GM23338 (cell line): ENCODE measurements at regions not wholly inside any gene's neighbourhood (a gene's known extent, or its start where the extent isn't known, plus 50 kb on each side); places are given as distances from the start of the nearest gene placed in this dataset.

Experiments
- ATAC-seq: fragments of 200-7000 bp; cut with Tn5 transposase; 3 replicates; pipeline ENCODE4 v1.9.1; 2020
- DNase-seq: peaks from one replicate; pipeline ENCODE4 v3.0.0-alpha.2; 2015; ENCODE audit warnings: low spot score
- H2AFZ ChIP-seq: fragments of 200-600 bp; sonication (generic); 2 replicates; pipeline ENCODE4 v1.8.0; 2016; ENCODE audit warnings: antibody characterized with exemption, mild to moderate bottlenecking, moderate library complexity
- H3F3A ChIP-seq: fragments of 200-600 bp; sonication (generic); replicated peaks from 2 replicates; pipeline ENCODE4 v1.8.0; 2017; ENCODE audit warnings: antibody characterized with exemption, mixed run types, low read depth
- H3K27ac ChIP-seq: fragments of 200-600 bp; sonication (generic); 2 replicates; pipeline ENCODE4 v1.6.1; 2016; ENCODE audit warnings: low read depth
- H3K27me3 ChIP-seq: fragments of 200-600 bp; sonication (generic); 2 replicates; pipeline ENCODE4 v1.8.0; 2016; ENCODE audit warnings: mild to moderate bottlenecking, mixed run types, moderate library complexity; ENCODE audit not compliant: insufficient read depth
- H3K36me3 ChIP-seq: fragments of 200-600 bp; sonication (generic); 2 replicates; pipeline ENCODE4 v1.8.0; 2016; ENCODE audit warnings: mild to moderate bottlenecking; ENCODE audit not compliant: insufficient read depth
- H3K4me1 ChIP-seq: fragments of 200-600 bp; sonication (generic); 2 replicates; pipeline ENCODE4 v1.8.0; 2016; ENCODE audit warnings: mild to moderate bottlenecking, moderate library complexity; ENCODE audit not compliant: insufficient read depth
- H3K4me2 ChIP-seq: fragments of 200-600 bp; sonication (generic); 2 replicates; pipeline ENCODE4 v1.7.1; 2017; ENCODE audit warnings: mixed run types
- H3K4me3 ChIP-seq: fragments of 200-600 bp; sonication (generic); 2 replicates; pipeline ENCODE4 v1.6.1; 2016; ENCODE audit warnings: mixed run types
- H3K79me2 ChIP-seq: fragments of 200-600 bp; sonication (generic); replicated peaks from 2 replicates; pipeline ENCODE4 v1.8.0; 2017; ENCODE audit warnings: mild to moderate bottlenecking; ENCODE audit not compliant: insufficient read depth
- H3K9me2 ChIP-seq: fragments of 200-600 bp; sonication (generic); 2 replicates; pipeline ENCODE4 v1.8.0; 2017; ENCODE audit not compliant: insufficient read depth
- H4K20me1 ChIP-seq: fragments of 200-600 bp; sonication (generic); replicated peaks from 2 replicates; pipeline ENCODE4 v1.8.0; 2017; ENCODE audit warnings: mild to moderate bottlenecking; ENCODE audit not compliant: insufficient read depth
- H3K27ac Mint-ChIP-seq: 2 replicates; pipeline ENCODE4 v1.8.0; 2020; ENCODE audit warnings: inconsistent platforms, mild to moderate bottlenecking, moderate library complexity, mixed read lengths
- H3K27me3 Mint-ChIP-seq: 3 replicates; pipeline ENCODE4 v1.8.0; 2022; ENCODE audit warnings: low read depth, mild to moderate bottlenecking, moderate library complexity, mixed read lengths, inconsistent platforms; ENCODE audit not compliant: insufficient read depth, poor library complexity
- H3K36me3 Mint-ChIP-seq: 3 replicates; pipeline ENCODE4 v1.8.0; 2021; ENCODE audit warnings: low read depth, mild to moderate bottlenecking, inconsistent platforms, moderate library complexity, mixed read lengths
- H3K4me1 Mint-ChIP-seq: 3 replicates; pipeline ENCODE4 v1.8.0; 2020; ENCODE audit warnings: mild to moderate bottlenecking, inconsistent platforms, mixed read lengths
- H3K4me3 Mint-ChIP-seq: 3 replicates; pipeline ENCODE4 v1.8.0; 2021; ENCODE audit warnings: moderate library complexity, mild to moderate bottlenecking, inconsistent platforms, mixed read lengths
- H3K9me3 Mint-ChIP-seq: 3 replicates; pipeline ENCODE4 v1.8.0; 2020; ENCODE audit warnings: moderate library complexity, mild to moderate bottlenecking, inconsistent platforms, mixed read lengths
- CREB1 ChIP-seq: fragments of 250-450 bp; sonication (Bioruptor Pico); IDR thresholded peaks from 2 replicates; pipeline ENCODE4 v1.5.0; 2020; ENCODE audit warnings: low read depth, mild to moderate bottlenecking, moderate library complexity
- JUNB ChIP-seq: IDR thresholded peaks from one replicate; pipeline ENCODE4 v1.6.1; 2016; ENCODE audit warnings: antibody characterized with exemption; ENCODE audit not compliant: unreplicated experiment
- REST ChIP-seq: IDR thresholded peaks from one replicate; pipeline ENCODE4 v1.6.1; 2018; ENCODE audit warnings: antibody characterized with exemption; ENCODE audit not compliant: unreplicated experiment
- ZNF114 ChIP-seq: fragments of 250-450 bp; sonication (Bioruptor Pico); IDR thresholded peaks from 2 replicates; pipeline ENCODE4 v1.5.0; 2020; ENCODE audit warnings: mild to moderate bottlenecking, moderate library complexity
- TF ChIP-seq, protein P1 (sequence below): fragments of 250-450 bp; sonication (Bioruptor Pico); IDR thresholded peaks from 2 replicates; pipeline ENCODE4 v1.5.0; 2020; ENCODE audit warnings: mild to moderate bottlenecking, moderate library complexity

DNA sequence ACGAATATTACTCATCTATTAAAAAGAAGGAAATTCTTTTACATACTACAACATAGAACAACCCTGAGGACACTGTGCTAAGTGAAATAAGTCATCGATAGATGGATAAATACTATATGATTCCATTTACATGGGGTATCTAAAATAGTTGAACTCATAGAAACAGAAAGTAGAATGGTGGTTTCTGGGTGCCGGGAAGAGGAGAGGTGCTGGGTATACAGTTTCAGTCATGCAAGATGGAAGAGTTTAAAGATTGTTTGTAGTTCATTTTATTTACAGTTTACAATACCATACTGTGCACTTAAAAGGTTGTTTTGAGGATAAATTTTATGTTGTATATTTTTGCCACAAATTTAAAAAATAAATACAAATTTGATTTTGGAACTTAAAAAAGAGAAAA is 267.5 kb upstream of the ITGA1 start (continued):
- TF ChIP-seq, protein P1, sequence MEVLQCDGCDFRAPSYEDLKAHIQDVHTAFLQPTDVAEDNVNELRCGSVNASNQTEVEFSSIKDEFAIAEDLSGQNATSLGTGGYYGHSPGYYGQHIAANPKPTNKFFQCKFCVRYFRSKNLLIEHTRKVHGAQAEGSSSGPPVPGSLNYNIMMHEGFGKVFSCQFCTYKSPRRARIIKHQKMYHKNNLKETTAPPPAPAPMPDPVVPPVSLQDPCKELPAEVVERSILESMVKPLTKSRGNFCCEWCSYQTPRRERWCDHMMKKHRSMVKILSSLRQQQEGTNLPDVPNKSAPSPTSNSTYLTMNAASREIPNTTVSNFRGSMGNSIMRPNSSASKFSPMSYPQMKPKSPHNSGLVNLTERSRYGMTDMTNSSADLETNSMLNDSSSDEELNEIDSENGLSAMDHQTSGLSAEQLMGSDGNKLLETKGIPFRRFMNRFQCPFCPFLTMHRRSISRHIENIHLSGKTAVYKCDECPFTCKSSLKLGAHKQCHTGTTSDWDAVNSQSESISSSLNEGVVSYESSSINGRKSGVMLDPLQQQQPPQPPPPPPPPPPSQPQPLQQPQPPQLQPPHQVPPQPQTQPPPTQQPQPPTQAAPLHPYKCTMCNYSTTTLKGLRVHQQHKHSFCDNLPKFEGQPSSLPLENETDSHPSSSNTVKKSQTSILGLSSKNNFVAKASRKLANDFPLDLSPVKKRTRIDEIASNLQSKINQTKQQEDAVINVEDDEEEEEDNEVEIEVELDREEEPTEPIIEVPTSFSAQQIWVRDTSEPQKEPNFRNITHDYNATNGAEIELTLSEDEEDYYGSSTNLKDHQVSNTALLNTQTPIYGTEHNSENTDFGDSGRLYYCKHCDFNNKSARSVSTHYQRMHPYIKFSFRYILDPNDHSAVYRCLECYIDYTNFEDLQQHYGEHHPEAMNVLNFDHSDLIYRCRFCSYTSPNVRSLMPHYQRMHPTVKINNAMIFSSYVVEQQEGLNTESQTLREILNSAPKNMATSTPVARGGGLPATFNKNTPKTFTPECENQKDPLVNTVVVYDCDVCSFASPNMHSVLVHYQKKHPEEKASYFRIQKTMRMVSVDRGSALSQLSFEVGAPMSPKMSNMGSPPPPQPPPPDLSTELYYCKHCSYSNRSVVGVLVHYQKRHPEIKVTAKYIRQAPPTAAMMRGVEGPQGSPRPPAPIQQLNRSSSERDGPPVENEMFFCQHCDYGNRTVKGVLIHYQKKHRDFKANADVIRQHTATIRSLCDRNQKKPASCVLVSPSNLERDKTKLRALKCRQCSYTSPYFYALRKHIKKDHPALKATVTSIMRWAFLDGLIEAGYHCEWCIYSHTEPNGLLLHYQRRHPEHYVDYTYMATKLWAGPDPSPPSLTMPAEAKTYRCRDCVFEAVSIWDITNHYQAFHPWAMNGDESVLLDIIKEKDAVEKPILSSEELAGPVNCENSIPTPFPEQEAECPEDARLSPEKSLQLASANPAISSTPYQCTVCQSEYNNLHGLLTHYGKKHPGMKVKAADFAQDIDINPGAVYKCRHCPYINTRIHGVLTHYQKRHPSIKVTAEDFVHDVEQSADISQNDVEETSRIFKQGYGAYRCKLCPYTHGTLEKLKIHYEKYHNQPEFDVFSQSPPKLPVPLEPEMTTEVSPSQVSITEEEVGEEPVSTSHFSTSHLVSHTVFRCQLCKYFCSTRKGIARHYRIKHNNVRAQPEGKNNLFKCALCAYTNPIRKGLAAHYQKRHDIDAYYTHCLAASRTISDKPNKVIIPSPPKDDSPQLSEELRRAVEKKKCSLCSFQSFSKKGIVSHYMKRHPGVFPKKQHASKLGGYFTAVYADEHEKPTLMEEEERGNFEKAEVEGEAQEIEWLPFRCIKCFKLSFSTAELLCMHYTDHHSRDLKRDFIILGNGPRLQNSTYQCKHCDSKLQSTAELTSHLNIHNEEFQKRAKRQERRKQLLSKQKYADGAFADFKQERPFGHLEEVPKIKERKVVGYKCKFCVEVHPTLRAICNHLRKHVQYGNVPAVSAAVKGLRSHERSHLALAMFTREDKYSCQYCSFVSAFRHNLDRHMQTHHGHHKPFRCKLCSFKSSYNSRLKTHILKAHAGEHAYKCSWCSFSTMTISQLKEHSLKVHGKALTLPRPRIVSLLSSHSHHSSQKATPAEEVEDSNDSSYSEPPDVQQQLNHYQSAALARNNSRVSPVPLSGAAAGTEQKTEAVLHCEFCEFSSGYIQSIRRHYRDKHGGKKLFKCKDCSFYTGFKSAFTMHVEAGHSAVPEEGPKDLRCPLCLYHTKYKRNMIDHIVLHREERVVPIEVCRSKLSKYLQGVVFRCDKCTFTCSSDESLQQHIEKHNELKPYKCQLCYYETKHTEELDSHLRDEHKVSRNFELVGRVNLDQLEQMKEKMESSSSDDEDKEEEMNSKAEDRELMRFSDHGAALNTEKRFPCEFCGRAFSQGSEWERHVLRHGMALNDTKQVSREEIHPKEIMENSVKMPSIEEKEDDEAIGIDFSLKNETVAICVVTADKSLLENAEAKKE (CRISPR knock-in tag): no peak
- TF ChIP-seq ZNF114 (no peak), CREB1 (CRISPR knock-in tag) (no peak), JUNB (no peak)

DNA sequence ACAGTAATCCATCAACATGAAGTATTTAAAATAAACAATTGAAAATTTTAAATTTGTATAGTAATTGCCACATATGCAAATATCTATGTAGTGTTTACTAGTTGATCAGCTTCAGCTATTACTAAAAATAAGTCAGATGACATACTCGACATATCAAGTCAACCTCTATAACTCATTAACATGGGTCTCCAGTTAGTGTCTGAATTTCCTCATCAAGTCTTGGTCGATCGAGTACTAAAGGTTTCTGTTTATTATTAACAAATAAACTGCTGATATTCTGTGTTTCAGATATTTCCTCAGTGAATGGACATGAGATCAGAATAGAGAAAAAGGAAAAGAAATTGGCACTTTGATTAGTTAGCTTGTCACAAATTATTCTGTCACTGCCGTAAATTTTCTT is 266.5 kb upstream of the ITGA1 start:
- H4K20me1 ChIP-seq: no peaks in the 10 kb centered on the region
- H3K36me3 ChIP-seq: no peaks in the 10 kb centered on the region
- no peak overlapping the region for H2AFZ ChIP-seq
- no peaks in the 10 kb centered on the region for H3F3A ChIP-seq
- H3K79me2 ChIP-seq: no peaks in the 10 kb centered on the region
- no peaks in the 10 kb centered on the region for H3K9me3 Mint-ChIP-seq
- H3K27ac ChIP-seq: no peak overlapping the region
- no peaks in the 10 kb centered on the region for H3K27me3 Mint-ChIP-seq
- no peaks in the 10 kb centered on the region for H3K27me3 ChIP-seq
- H3K36me3 Mint-ChIP-seq: no peaks in the 10 kb centered on the region; the same call in 2 of the 3 replicates
- no peak overlapping the region for H3K4me3 ChIP-seq
- H3K4me1 Mint-ChIP-seq: no peaks in the 10 kb centered on the region
- H3K4me1 ChIP-seq: no peaks in the 10 kb centered on the region
- H3K4me2 ChIP-seq: no peak overlapping the region
- no peak for DNase-seq
- no peak for ATAC-seq
- H3K4me3 Mint-ChIP-seq: no peak overlapping the region
- no peak overlapping the region for H3K27ac Mint-ChIP-seq
- H3K9me2 ChIP-seq: no peaks in the 10 kb centered on the region
- TF ChIP-seq, protein P1 (CRISPR knock-in tag): no peak
- no peak for TF ChIP-seq REST
